CD4-positive, alpha-beta T cell (primary cell): ENCODE measurements at regions not wholly inside any gene's neighbourhood (a gene's known extent, or its start where the extent isn't known, plus 50 kb on each side); places are given as distances from the start of the nearest gene placed in this dataset.

Experiments
- ATAC-seq: fragments of 200-7000 bp; cut with Tn5 transposase; one replicate; pipeline ENCODE4 v1.10.0; 2022; ENCODE audit warnings: mild to moderate bottlenecking; ENCODE audit not compliant: poor library complexity
- CTCF ChIA-PET: fragments of 350-600 bp; sonication (Branson Sonifier 250); formaldehyde crosslinking; loops from one replicate; lab custom pipeline; 2021; ENCODE audit warnings: antibody characterized with exemption, inconsistent platforms; lab: Charles Lee
- POLR2A ChIA-PET: fragments of 350-600 bp; sonication (Branson Sonifier 250); formaldehyde crosslinking; loops from one replicate; lab custom pipeline; 2021; ENCODE audit warnings: antibody characterized with exemption, inconsistent platforms; lab: Charles Lee
- DNase-seq, 14 experiments: peaks; one replicate each; pipeline ENCODE4 v3.0.0-alpha.2; 2013 to 2020; ENCODE audit warnings: mixed read lengths in 2 of 14
- H3K27ac ChIP-seq, 2 donors: one replicate each; pipeline versions ENCODE4 v1.5.1 to v1.7.0; 2013; ENCODE audit warnings: low read length in 2 of 2, low read depth in 1 of 2, mild to moderate bottlenecking in 1 of 2
- H3K27me3 ChIP-seq, 2 experiments: 1 replicate in 1 of 2; 2 replicates in 1 of 2; pipeline versions ENCODE4 v1.6.1 to v1.7.0; 2013; ENCODE audit warnings: low read length in 2 of 2, control low read depth in 1 of 2, mild to moderate bottlenecking in 1 of 2, moderate library complexity in 1 of 2; ENCODE audit not compliant: insufficient read depth in 2 of 2, control insufficient read depth in 1 of 2
- H3K36me3 ChIP-seq: one replicate; pipeline ENCODE4 v1.6.1; 2013; ENCODE audit warnings: low read length, control low read depth; ENCODE audit not compliant: insufficient read depth
- H3K4me1 ChIP-seq: one replicate; pipeline ENCODE4 v1.6.1; 2013; ENCODE audit warnings: low read length, control low read depth; ENCODE audit not compliant: insufficient read depth
- H3K4me3 ChIP-seq: one replicate; pipeline ENCODE4 v1.5.1; 2013; ENCODE audit warnings: mild to moderate bottlenecking, low read length, moderate library complexity
- H3K9me3 ChIP-seq, 2 experiments: 1 replicate in 1 of 2; 2 replicates in 1 of 2; pipeline versions ENCODE4 v1.6.1 to v1.7.0; 2013; ENCODE audit warnings: low read length in 2 of 2, mild to moderate bottlenecking in 2 of 2, control low read depth in 1 of 2, moderate library complexity in 1 of 2; ENCODE audit not compliant: control insufficient read depth in 1 of 2, insufficient read depth in 1 of 2
- H3K27ac Mint-ChIP-seq: one replicate; pipeline ENCODE4 v1.8.0; 2020; ENCODE audit warnings: mixed read lengths
- H3K27me3 Mint-ChIP-seq: one replicate; pipeline ENCODE4 v1.8.0; 2021; ENCODE audit warnings: mixed read lengths
- H3K36me3 Mint-ChIP-seq: one replicate; pipeline ENCODE4 v1.8.0; 2021; ENCODE audit warnings: low read depth, mixed read lengths
- H3K4me1 Mint-ChIP-seq: one replicate; pipeline ENCODE4 v1.8.0; 2021; ENCODE audit warnings: low read depth, mixed read lengths
- H3K4me3 Mint-ChIP-seq: one replicate; pipeline ENCODE4 v1.8.0; 2020; ENCODE audit warnings: mild to moderate bottlenecking, mixed read lengths
- H3K9me3 Mint-ChIP-seq: one replicate; pipeline ENCODE4 v1.8.0; 2020; ENCODE audit warnings: mixed read lengths
- CTCF ChIP-seq: fragments of 200-600 bp; IDR thresholded peaks from one replicate; pipeline ENCODE4 v1.8.0; 2022; ENCODE audit warnings: antibody characterized with exemption, mild to moderate bottlenecking
- intact Hi-C, 2 experiments: fragments of 100-400 bp; cut with DNase I in 1 of 2; cut with micrococcal nuclease in 1 of 2; formaldehyde crosslinking; loops; one replicate each; pipeline versions ENCODE4 v1.15.1 to v1.9.0; 2023 to 2025; cut with DNase I, micrococcal nuclease

GRCh38 chr6:113182370-113183141 lies 674.6 kb upstream of the MARCKS start:
- Mint-ChIP-seq H3K4me3 (no peak overlapping the region), H3K4me1 (no peaks in the 10 kb centered on the region), H3K9me3 (peaks cover 3% of the 10 kb centered on the region), H3K27ac (no peak overlapping the region), H3K27me3 (no peaks in the 10 kb centered on the region), H3K36me3 (no peaks in the 10 kb centered on the region)
- no peaks in the 10 kb centered on the region for H3K9me3 ChIP-seq
- ChIA-PET CTCF (interaction anchor here (1.7 kb wide), 1 partner anchor 13 kb away, joined by 3 read pairs; no protein-coding TSS in a partner anchor), POLR2A (no interaction called here)
- H3K4me3 ChIP-seq, result no peak overlapping the region
- no peaks in the 10 kb centered on the region for H3K36me3 ChIP-seq
- H3K27me3 ChIP-seq, result no peaks in the 10 kb centered on the region
- ATAC-seq (no peak), DNase-seq (no peak)
- no peaks in the 10 kb centered on the region for H3K4me1 ChIP-seq
- intact Hi-C loops, result no loop called here
- H3K27ac ChIP-seq, result no peak overlapping the region
- no peak for TF ChIP-seq CTCF

GRCh38 chr6:113184291-113184690 lies 672.9 kb upstream of the MARCKS start:
- no peak for DNase-seq
- H3K4me1 Mint-ChIP-seq, result no peaks in the 10 kb centered on the region
- no peak for ATAC-seq
- no peaks in the 10 kb centered on the region for H3K27me3 ChIP-seq
- no peak for TF ChIP-seq CTCF
- no peaks in the 10 kb centered on the region for H3K9me3 ChIP-seq
- peaks cover 3% of the 10 kb centered on the region for H3K9me3 Mint-ChIP-seq
- ChIA-PET POLR2A (no interaction called here), CTCF (no interaction called here)
- no peaks in the 10 kb centered on the region for H3K27me3 Mint-ChIP-seq
- no peaks in the 10 kb centered on the region for H3K4me1 ChIP-seq
- no peak overlapping the region for H3K27ac Mint-ChIP-seq
- H3K36me3 ChIP-seq, result no peaks in the 10 kb centered on the region
- H3K4me3 Mint-ChIP-seq, result no peak overlapping the region
- H3K27ac ChIP-seq, result no peak overlapping the region
- H3K36me3 Mint-ChIP-seq, result no peaks in the 10 kb centered on the region
- intact Hi-C loops, result no loop called here
- H3K4me3 ChIP-seq, result no peak overlapping the region

- DNase-seq, result no peak
- Histone ChIP-seq H3K27ac (no peak overlapping the region), H3K36me3 (no peaks in the 10 kb centered on the region), H3K27me3 (no peaks in the 10 kb centered on the region), H3K9me3 (no peaks in the 10 kb centered on the region), H3K4me3 (no peak overlapping the region), H3K4me1 (no peaks in the 10 kb centered on the region)
- ChIA-PET POLR2A (no interaction called here), CTCF (no interaction called here)
- TF ChIP-seq CTCF, result no peak
- no peak for ATAC-seq
- H3K27me3 Mint-ChIP-seq, result no peaks in the 10 kb centered on the region
- H3K9me3 Mint-ChIP-seq, result peaks cover 3% of the 10 kb centered on the region
- no peak overlapping the region for H3K4me3 Mint-ChIP-seq
- no peaks in the 10 kb centered on the region for H3K4me1 Mint-ChIP-seq
- H3K36me3 Mint-ChIP-seq, result no peaks in the 10 kb centered on the region
- intact Hi-C loops, result no loop called here
- no peak overlapping the region for H3K27ac Mint-ChIP-seq
These were observed 672.4 kb upstream of the MARCKS start for GRCh38 chr6:113184736-113185135.
